Cardiac fibroblast (primary cell): ENCODE measurements at regions not wholly inside any gene's neighbourhood (a gene's known extent, or its start where the extent isn't known, plus 50 kb on each side); places are given as distances from the start of the nearest gene placed in this dataset.
A peak's percentile ranks its signal among the peaks of the same experiment; 100 is the strongest.
"Not testable (repeated sequence)": the region's sequence is repeated elsewhere in the genome, so short reads cannot be mapped to it uniquely, and the experiment has no call there.

Source experiments
- DNase-seq, 2 donors: peaks; one replicate each; pipeline versions ENCODE4 v3.0.0 to v3.0.0-alpha.2; 2010; ENCODE audit warnings: low read depth in 2 of 2
- H3K4me3 ChIP-seq, 2 donors: replicated peaks in 1 of 2; 1 replicate in 1 of 2; 2 replicates in 1 of 2; pipeline ENCODE4 v1.5.1; 2011; ENCODE audit warnings: low read depth in 2 of 2, low read length in 2 of 2, mild to moderate bottlenecking in 2 of 2, moderate library complexity in 1 of 2
- TF ChIP-seq, protein P1 (sequence below): IDR thresholded peaks from one replicate; pipeline ENCODE4 v1.5.1; 2011; ENCODE audit warnings: low read depth, mild to moderate bottlenecking, low read length, inconsistent platforms

DNA sequence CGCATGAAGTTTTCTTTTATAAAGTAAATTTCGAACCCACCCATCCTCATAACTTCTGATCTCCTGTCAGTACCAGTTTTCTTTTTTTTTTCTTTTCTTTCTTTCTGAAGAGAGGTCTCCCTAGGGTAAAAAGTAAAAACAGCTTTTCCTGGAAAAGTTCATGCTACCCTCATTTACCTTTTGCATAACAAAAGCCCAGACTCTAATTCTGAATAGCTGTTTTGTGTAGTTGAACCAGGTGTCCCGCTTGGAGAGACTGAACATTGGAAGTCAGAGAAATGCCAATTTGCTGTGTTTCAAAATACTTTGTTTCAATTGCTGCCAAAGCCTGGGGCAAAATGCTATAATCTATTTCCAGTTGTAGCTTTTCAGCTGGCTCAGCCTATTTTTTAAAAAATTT, 113.7 kb upstream of the RUNX1 start:
- H3K4me3 ChIP-seq, result no peak overlapping the region
- no peak for DNase-seq
- TF ChIP-seq, protein P1, sequence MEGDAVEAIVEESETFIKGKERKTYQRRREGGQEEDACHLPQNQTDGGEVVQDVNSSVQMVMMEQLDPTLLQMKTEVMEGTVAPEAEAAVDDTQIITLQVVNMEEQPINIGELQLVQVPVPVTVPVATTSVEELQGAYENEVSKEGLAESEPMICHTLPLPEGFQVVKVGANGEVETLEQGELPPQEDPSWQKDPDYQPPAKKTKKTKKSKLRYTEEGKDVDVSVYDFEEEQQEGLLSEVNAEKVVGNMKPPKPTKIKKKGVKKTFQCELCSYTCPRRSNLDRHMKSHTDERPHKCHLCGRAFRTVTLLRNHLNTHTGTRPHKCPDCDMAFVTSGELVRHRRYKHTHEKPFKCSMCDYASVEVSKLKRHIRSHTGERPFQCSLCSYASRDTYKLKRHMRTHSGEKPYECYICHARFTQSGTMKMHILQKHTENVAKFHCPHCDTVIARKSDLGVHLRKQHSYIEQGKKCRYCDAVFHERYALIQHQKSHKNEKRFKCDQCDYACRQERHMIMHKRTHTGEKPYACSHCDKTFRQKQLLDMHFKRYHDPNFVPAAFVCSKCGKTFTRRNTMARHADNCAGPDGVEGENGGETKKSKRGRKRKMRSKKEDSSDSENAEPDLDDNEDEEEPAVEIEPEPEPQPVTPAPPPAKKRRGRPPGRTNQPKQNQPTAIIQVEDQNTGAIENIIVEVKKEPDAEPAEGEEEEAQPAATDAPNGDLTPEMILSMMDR, result no peak

DNA sequence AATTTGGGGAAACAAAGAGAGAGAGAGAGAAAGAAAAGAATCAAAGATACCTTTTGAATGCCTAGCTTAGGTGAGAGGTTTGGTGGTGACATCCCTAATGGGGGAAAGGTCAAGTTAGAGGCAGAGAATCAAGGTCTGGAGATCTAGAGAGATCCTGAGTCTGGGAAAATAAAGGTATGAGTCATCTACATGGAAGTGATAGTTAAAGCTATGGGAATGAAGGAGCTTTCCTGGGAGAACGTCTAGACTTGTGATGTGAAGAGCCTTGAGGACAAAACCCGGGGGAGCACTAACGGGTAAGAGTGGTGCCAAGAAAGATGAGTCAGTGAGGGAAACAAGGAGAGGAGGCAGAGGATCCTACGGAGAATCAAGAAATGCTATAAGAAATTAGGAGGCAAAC, 110.8 kb upstream of the RUNX1 start:
- TF ChIP-seq, protein P1, result no peak
- no peak overlapping the region for H3K4me3 ChIP-seq
- DNase-seq, result peak; percentile 56 to 68

DNA sequence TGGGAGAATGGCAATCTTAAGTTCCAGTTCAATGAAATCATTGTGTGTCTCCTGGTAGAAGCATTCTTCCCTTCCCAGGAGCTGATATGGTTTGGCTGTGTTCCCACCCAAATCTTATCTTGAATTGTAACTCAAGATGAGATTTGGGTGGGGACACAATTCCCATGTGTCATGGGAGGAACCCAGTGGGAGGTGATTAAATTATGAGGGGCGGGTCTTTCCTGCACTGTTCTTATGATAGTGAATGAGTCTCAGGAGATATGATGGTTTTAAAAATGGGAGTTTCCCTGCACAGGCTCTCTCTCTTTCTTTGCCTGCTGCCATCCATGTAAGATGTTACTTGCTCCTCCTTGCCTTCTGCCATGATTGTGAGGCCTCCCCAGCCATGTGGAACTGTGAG, 108.3 kb upstream of the RUNX1 start:
- not testable (repeated sequence) for DNase-seq, H3K4me3 ChIP-seq

DNA sequence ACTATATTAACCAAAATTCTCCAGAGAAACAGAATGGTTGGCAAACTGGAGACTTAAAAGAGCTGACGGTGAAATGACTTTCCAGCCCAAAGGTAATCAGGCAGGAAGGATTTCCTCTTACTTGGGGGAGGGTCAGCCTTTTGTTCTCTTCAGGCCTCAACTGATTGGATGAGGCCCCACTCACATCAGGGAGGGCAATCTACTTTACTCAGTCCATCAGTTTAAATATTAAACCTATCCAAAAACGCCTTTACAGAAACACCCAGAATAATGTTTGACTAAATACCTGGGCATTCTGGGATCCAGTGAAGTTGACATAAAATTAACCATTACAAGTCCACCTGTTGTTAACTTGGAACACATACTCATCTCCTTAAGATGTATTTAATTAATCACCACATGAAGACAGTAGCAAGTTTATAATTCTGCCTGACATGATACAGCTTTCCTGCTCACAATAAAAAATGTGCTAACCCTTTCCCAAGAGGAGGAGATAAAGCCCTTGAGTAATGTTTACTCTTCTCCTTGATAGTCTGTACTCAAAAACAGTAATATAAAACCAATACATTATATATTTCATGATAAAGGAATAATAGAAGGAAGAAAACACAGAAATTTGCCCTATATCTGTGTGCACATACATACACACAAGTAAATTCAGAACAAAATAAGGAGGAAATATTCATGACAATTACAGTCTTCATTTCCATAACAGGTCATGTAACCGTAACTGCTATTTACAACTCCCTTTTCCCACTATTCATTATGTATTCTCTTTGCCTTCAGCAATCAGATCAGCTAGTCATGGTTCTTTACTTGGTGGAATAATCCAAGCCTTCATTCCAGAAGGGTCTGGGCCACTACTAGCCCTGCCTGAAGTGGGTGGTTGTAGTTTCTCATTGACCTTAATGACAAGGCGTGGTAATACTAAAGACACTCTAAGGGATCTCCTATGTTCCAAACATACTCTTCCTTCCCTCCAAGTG, 107.5 kb upstream of the RUNX1 start:
- TF ChIP-seq, protein P1, result no peak
- no peak for DNase-seq
- no peak overlapping the region for H3K4me3 ChIP-seq

DNA sequence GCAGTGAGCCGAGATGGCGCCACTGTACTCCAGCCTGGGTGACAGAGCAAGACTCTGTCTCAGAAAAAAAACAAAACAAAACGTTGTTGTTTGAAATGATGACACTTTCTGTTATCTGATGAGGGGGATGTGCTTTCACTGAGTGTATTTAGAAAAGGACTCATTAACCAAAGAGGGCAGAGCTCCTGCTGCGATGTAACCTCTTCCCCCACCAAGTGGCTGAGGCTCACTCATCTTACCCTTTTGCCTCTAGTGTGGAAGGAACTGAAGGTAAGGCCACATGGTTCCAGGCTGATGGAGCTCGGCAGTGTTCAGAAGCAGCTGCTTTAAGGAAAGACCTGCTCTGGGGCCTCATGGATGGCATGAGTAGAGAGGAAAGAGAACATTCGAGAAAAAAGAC, 105.7 kb upstream of the RUNX1 start:
- TF ChIP-seq, protein P1, result no peak
- H3K4me3 ChIP-seq, result no peak overlapping the region
- no peak for DNase-seq

DNA sequence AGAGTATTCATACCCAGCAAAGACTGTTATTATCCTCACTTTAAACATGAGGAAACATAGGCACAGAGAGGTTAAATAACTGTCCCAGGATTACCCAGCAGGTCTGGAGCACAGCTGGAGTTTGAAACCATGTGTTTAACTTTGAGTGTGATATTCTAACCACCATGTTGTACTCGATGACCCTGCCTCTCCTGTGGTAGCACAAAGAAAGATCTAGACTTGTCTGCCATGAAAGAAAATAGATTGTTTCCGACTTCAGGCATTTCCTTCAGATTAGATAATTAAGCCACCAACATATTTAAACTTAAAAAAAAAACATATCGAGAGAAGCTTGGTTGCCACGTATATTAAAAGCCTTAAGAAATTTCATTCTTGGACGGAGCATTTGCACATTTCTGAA, 104.6 kb upstream of the RUNX1 start:
- no peak overlapping the region for H3K4me3 ChIP-seq
- TF ChIP-seq, protein P1, result no peak
- DNase-seq, result no peak

DNA sequence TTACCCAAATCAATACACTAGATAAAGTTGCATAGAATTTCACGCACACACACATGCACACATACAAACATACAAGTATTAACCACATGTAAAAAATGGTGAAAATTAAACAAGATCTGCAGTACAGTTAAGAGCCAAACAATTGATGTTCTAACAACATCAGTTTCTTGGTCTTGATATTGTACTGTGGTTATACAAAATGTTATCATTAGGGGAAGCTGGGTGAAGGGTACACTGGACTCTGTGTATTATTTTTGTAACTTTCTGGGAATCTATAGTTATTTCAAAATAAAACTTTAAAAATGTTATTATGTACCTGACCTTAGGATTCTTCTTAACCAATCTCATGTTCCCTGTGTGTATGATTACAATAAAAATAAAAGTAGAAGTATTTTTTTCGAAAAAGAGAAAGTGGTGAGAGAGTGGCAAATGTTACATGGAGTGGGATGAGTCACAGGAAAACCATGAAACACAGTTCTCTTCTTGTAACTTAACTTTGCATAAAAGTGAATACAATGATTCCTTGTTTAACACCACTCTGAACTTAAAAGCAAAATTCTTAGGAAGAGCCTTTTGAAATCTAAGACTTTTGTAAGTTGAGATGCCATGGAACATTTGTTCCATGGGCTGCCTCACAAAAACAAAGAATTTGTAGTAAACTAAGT, 101.6 kb upstream of the RUNX1 start:
- DNase-seq, result peak; percentile 46 to 71
- TF ChIP-seq, protein P1, result no peak
- no peak overlapping the region for H3K4me3 ChIP-seq
